22Rv1 (cell line): ENCODE measurements at regions not wholly inside any gene's neighbourhood (a gene's known extent, or its start where the extent isn't known, plus 50 kb on each side); places are given as distances from the start of the nearest gene placed in this dataset.

Experiments used
- CTCF ChIP-seq: fragments of 450-650 bp; IDR thresholded peaks from 2 replicates; pipeline ENCODE4 v1.5.1; 2017; ENCODE audit warnings: mild to moderate bottlenecking
- ZFX ChIP-seq: fragments of 450-650 bp; IDR thresholded peaks from 2 replicates; pipeline ENCODE4 v1.6.1; 2017; ENCODE audit warnings: antibody characterized with exemption, borderline replicate concordance

GRCh38 chr2:226520723-226521122, 278.9 kb downstream of the IRS1 start:
- no peak for TF ChIP-seq CTCF
- TF ChIP-seq ZFX, result no peak
